ENCODE measurements at regions not wholly inside any gene's neighbourhood (a gene's known extent, or its start where the extent isn't known, plus 50 kb on each side); places are given as distances from the start of the nearest gene placed in this dataset.

DNA sequence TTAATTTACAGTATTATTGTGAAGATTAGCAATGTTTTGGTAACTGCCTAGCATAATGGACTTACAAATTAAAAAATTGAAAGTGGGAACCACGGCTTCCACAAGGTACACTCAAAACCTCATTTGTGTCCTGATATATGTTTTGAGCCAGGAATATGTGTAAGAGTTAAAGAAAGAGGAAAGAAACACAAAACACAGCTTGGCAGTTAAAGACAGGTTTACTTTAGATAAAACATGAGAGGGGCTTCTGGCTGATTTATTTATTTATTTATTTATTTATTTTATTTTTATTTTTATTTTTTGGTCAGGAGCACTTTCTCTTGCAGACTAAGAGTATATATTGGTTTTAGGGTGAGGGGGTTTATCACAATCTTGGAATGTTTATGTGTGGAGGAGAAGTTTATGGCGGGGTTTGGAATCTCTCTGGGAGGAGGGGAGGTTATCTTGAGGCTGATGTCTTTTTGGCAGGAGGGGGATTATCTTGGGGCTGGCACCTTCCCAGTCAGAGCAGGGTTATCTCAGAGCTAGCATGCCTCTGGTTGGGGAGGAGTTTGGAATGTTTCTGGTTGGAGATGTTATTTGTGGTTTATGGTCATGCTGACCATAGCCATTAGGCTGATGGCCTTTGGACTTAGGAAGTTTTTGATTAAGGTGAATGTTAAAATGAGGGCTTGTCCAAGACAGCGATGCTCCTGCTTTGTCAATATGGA lies 436.7 kb downstream of the DAD1 start:
- H3K4me2 ChIP-seq (ENCODE audit: low read depth, low read length, poor library complexity, severe bottlenecking), result no peak overlapping the region
- H4K20me1 ChIP-seq (ENCODE audit: insufficient read depth, low read length, poor library complexity, severe bottlenecking), result no peaks in the 10 kb centered on the region
- H3K4me3 ChIP-seq (ENCODE audit: low read length, poor library complexity, severe bottlenecking), result no peak overlapping the region
- no peaks in the 10 kb centered on the region for H3K27me3 ChIP-seq (ENCODE audit: insufficient read depth, low read length, poor library complexity, severe bottlenecking)
- TF ChIP-seq CTCF (conservative IDR thresholded peaks at IDR 0.05; ENCODE audit: low read length) (no peak), EZH2phosphoT487 (IDR thresholded peaks at IDR 0.05; ENCODE audit: borderline replicate concordance) (no peak)
- H3K79me2 ChIP-seq (ENCODE audit: insufficient read depth, low read length), result no peaks in the 10 kb centered on the region
- no peak overlapping the region for H3K9ac ChIP-seq (ENCODE audit: low read depth, low read length, poor library complexity, severe bottlenecking)
- no peaks in the 10 kb centered on the region for H3K36me3 ChIP-seq (ENCODE audit: insufficient read depth, low read length)
- H3F3A ChIP-seq (ENCODE audit: low read depth), result no peaks in the 10 kb centered on the region
- H3K9me3 ChIP-seq (ENCODE audit: insufficient read depth, low read depth, low read length), result no peaks in the 10 kb centered on the region
- no peaks in the 10 kb centered on the region for H3K4me1 ChIP-seq (ENCODE audit: insufficient read depth, low read length, poor library complexity, severe bottlenecking)
- no peak overlapping the region for H2AFZ ChIP-seq (ENCODE audit: low read length)
- no peaks in the 10 kb centered on the region for H3K9me2 ChIP-seq (replicated peaks; ENCODE audit: low read depth, low read length)

GRCh38 chr14:22151121-22151520 lies 437.9 kb downstream of the DAD1 start:
- Histone ChIP-seq H2AFZ (ENCODE audit: low read length) (no peak overlapping the region), H3K27me3 (ENCODE audit: insufficient read depth, low read length, poor library complexity, severe bottlenecking) (no peaks in the 10 kb centered on the region), H3K79me2 (ENCODE audit: insufficient read depth, low read length) (no peaks in the 10 kb centered on the region), H3K4me1 (ENCODE audit: insufficient read depth, low read length, poor library complexity, severe bottlenecking) (no peaks in the 10 kb centered on the region), H3K4me3 (ENCODE audit: low read length, poor library complexity, severe bottlenecking) (no peak overlapping the region), H3K9me2 (replicated peaks; ENCODE audit: low read depth, low read length) (no peaks in the 10 kb centered on the region), H3K9me3 (ENCODE audit: insufficient read depth, low read depth, low read length) (no peaks in the 10 kb centered on the region), H3K4me2 (ENCODE audit: low read depth, low read length, poor library complexity, severe bottlenecking) (no peak overlapping the region), H3F3A (ENCODE audit: low read depth) (no peaks in the 10 kb centered on the region), H3K9ac (ENCODE audit: low read depth, low read length, poor library complexity, severe bottlenecking) (no peak overlapping the region), H3K36me3 (ENCODE audit: insufficient read depth, low read length) (no peaks in the 10 kb centered on the region), H4K20me1 (ENCODE audit: insufficient read depth, low read length, poor library complexity, severe bottlenecking) (no peaks in the 10 kb centered on the region)
- TF ChIP-seq EZH2phosphoT487 (IDR thresholded peaks at IDR 0.05; ENCODE audit: borderline replicate concordance) (no peak), CTCF (conservative IDR thresholded peaks at IDR 0.05; ENCODE audit: low read length) (no peak)

GRCh38 chr14:22149058-22149457 lies 440.0 kb downstream of the DAD1 start:
- Histone ChIP-seq H3K4me1 (ENCODE audit: insufficient read depth, low read length, poor library complexity, severe bottlenecking) (no peaks in the 10 kb centered on the region), H4K20me1 (ENCODE audit: insufficient read depth, low read length, poor library complexity, severe bottlenecking) (no peaks in the 10 kb centered on the region), H3K9me3 (ENCODE audit: insufficient read depth, low read depth, low read length) (no peaks in the 10 kb centered on the region), H3K9me2 (replicated peaks; ENCODE audit: low read depth, low read length) (no peaks in the 10 kb centered on the region), H3K4me3 (ENCODE audit: low read length, poor library complexity, severe bottlenecking) (no peak overlapping the region), H3K36me3 (ENCODE audit: insufficient read depth, low read length) (no peaks in the 10 kb centered on the region), H3K4me2 (ENCODE audit: low read depth, low read length, poor library complexity, severe bottlenecking) (no peak overlapping the region), H3K79me2 (ENCODE audit: insufficient read depth, low read length) (no peaks in the 10 kb centered on the region), H3K27me3 (ENCODE audit: insufficient read depth, low read length, poor library complexity, severe bottlenecking) (no peaks in the 10 kb centered on the region), H2AFZ (ENCODE audit: low read length) (no peak overlapping the region), H3F3A (ENCODE audit: low read depth) (no peaks in the 10 kb centered on the region), H3K9ac (ENCODE audit: low read depth, low read length, poor library complexity, severe bottlenecking) (no peak overlapping the region)
- TF ChIP-seq EZH2phosphoT487 (IDR thresholded peaks at IDR 0.05; ENCODE audit: borderline replicate concordance), result no peak
- no peak for TF ChIP-seq CTCF (conservative IDR thresholded peaks at IDR 0.05; ENCODE audit: low read length)

Data from Loucy (cell line).